Keratinocyte (primary cell): ENCODE measurements at regions not wholly inside any gene's neighbourhood (a gene's known extent, or its start where the extent isn't known, plus 50 kb on each side); places are given as distances from the start of the nearest gene placed in this dataset.

Experiments
- DNase-seq: peaks from one replicate; pipeline ENCODE4 v3.0.0-alpha.2; 2011; ENCODE audit warnings: low read depth, missing footprints, low spot score
- FAIRE-seq: peaks from 2 replicates; lab custom pipeline; 2011; peaks lifted over from hg19 to GRCh38; lab: Jason Lieb, UNC
- H2AFZ ChIP-seq: 2 replicates; pipeline ENCODE4 v1.6.0; 2012; ENCODE audit warnings: low read length, control low read depth, inconsistent platforms; ENCODE audit not compliant: control insufficient read depth
- H3K27ac ChIP-seq: 2 replicates; pipeline ENCODE4 v1.5.1; 2011; ENCODE audit warnings: low read length; ENCODE audit not compliant: control insufficient read depth, insufficient read depth
- H3K27me3 ChIP-seq: 3 replicates; pipeline ENCODE4 v1.6.0; 2011; ENCODE audit warnings: low read length; ENCODE audit not compliant: control insufficient read depth, insufficient read depth; ENCODE audit errors: extremely low read depth
- H3K36me3 ChIP-seq, 2 experiments: 2 replicates in 1 of 2; 3 replicates in 1 of 2; pipeline ENCODE4 v1.5.1; 2011; ENCODE audit warnings: low read length in 2 of 2, mild to moderate bottlenecking in 1 of 2; ENCODE audit not compliant: control insufficient read depth in 2 of 2, insufficient read depth in 2 of 2; ENCODE audit errors: extremely low read depth in 1 of 2
- H3K4me1 ChIP-seq: 3 replicates; pipeline ENCODE4 v1.5.1; 2011; ENCODE audit warnings: low read length; ENCODE audit not compliant: control insufficient read depth, insufficient read depth; ENCODE audit errors: extremely low read depth
- H3K4me2 ChIP-seq: 3 replicates; pipeline ENCODE4 v1.6.0; 2011; ENCODE audit warnings: low read depth, low read length; ENCODE audit not compliant: control insufficient read depth, insufficient read depth; ENCODE audit errors: extremely low read depth
- H3K4me3 ChIP-seq, 3 experiments: fragments of 200-600 bp in 1 of 3; sonication (generic) in 1 of 3; 2 replicates in 2 of 3; 3 replicates in 1 of 3; pipeline ENCODE4 v1.5.1; 2011 to 2016; ENCODE audit warnings: low read length in 3 of 3, mild to moderate bottlenecking in 3 of 3, control low read depth in 2 of 3, inconsistent platforms in 1 of 3, low read depth in 1 of 3, mixed read lengths in 1 of 3, mixed run types in 1 of 3, moderate library complexity in 1 of 3; ENCODE audit not compliant: control insufficient read depth in 2 of 3, insufficient read depth in 2 of 3; ENCODE audit errors: extremely low read depth in 1 of 3
- H3K79me2 ChIP-seq: 2 replicates; pipeline ENCODE4 v1.6.0; 2012; ENCODE audit warnings: low read length; ENCODE audit not compliant: control insufficient read depth, insufficient read depth
- H3K9ac ChIP-seq: 3 replicates; pipeline ENCODE4 v1.6.0; 2011; ENCODE audit warnings: low read length; ENCODE audit not compliant: control insufficient read depth, insufficient read depth; ENCODE audit errors: extremely low read depth
- H3K9me1 ChIP-seq: 3 replicates; pipeline ENCODE4 v1.6.0; 2011; ENCODE audit warnings: low read length; ENCODE audit not compliant: control insufficient read depth, insufficient read depth; ENCODE audit errors: extremely low read depth
- H3K9me3 ChIP-seq: 2 replicates; pipeline ENCODE4 v1.5.1; 2012; ENCODE audit warnings: low read depth, low read length; ENCODE audit not compliant: control insufficient read depth
- H4K20me1 ChIP-seq: 3 replicates; pipeline ENCODE4 v1.6.0; 2011; ENCODE audit warnings: low read length; ENCODE audit not compliant: control insufficient read depth, insufficient read depth; ENCODE audit errors: extremely low read depth
- CTCF ChIP-seq, 3 experiments: IDR thresholded peaks in 1 of 3; conservative IDR thresholded peaks in 1 of 3; optimal IDR thresholded peaks in 1 of 3; 2 replicates in 2 of 3; 3 replicates in 1 of 3; pipeline versions ENCODE3 to v1.5.1; 2011; ENCODE audit warnings: low read length in 3 of 3, mild to moderate bottlenecking in 3 of 3, moderate library complexity in 2 of 3, control low read depth in 1 of 3, inconsistent platforms in 1 of 3; ENCODE audit not compliant: insufficient read depth in 2 of 3; ENCODE audit errors: extremely low read depth in 1 of 3
- EZH2 ChIP-seq: IDR thresholded peaks from one replicate; pipeline ENCODE4 v1.6.1; 2012; ENCODE audit warnings: inconsistent platforms, mild to moderate bottlenecking, low read length, moderate library complexity
- dilution Hi-C: fragments of 300-500 bp; cut with MboI; formaldehyde crosslinking; loops from one replicate; pipeline ENCODE4 v1.7.0; 2020; ENCODE audit warnings: low sequenced_read_pairs; ENCODE audit not compliant: extremely low pct_ligation_motif_present

DNA sequence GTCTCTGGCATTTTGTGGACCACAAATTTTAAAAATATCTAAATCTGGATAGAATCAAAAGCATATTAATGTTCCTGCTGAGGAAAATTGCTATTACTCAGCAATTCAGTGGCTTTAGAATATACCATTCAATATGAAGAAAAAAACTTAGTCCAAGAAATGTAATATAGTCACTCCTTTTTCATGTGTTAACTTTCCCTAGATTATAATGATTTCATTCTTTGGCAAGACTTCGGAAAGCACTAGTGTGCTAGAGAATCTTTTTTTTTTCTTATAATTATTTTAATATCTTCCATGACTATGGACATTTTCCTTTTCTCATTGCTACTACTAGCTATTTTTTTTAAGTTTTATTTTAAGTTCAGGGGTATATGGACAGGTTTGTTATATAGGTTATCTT, 102.4 kb upstream of the FAM174A start:
- H3K36me3 ChIP-seq: no peaks in the 10 kb centered on the region
- H4K20me1 ChIP-seq: no peaks in the 10 kb centered on the region
- H3K9me1 ChIP-seq: no peaks in the 10 kb centered on the region
- FAIRE-seq (no peak), DNase-seq (no peak)
- H3K4me1 ChIP-seq: no peaks in the 10 kb centered on the region
- H3K9ac ChIP-seq: no peak overlapping the region
- H3K9me3 ChIP-seq: no peaks in the 10 kb centered on the region
- dilution Hi-C loops: no loop called here
- TF ChIP-seq CTCF (optimal IDR thresholded peaks at IDR 0.05 in 1 of 3, IDR thresholded peaks at IDR 0.05 in 1 of 3, conservative IDR thresholded peaks at IDR 0.05 in 1 of 3; ENCODE audit: extremely low read depth in 1 of 3, insufficient read depth in 2 of 3, low read length in 3 of 3): no peak
- no peak for TF ChIP-seq EZH2
- no peak overlapping the region for H2AFZ ChIP-seq
- no peaks in the 10 kb centered on the region for H3K27me3 ChIP-seq
- H3K27ac ChIP-seq: no peak overlapping the region
- no peak overlapping the region for H3K4me3 ChIP-seq
- no peak overlapping the region for H3K4me2 ChIP-seq
- H3K79me2 ChIP-seq: no peaks in the 10 kb centered on the region

GRCh38 chr5:100430268-100431195, 104.6 kb upstream of the FAM174A start:
- TF ChIP-seq CTCF (optimal IDR thresholded peaks at IDR 0.05 in 1 of 3, IDR thresholded peaks at IDR 0.05 in 1 of 3, conservative IDR thresholded peaks at IDR 0.05 in 1 of 3; ENCODE audit: extremely low read depth in 1 of 3, insufficient read depth in 2 of 3, low read length in 3 of 3): peak; percentile 86 to 97 (median 93)
- TF ChIP-seq EZH2: no peak
- no peaks in the 10 kb centered on the region for H4K20me1 ChIP-seq
- peaks cover under 1% of the 10 kb centered on the region for H3K9me3 ChIP-seq
- no peak for DNase-seq
- no peaks in the 10 kb centered on the region for H3K79me2 ChIP-seq
- no peaks in the 10 kb centered on the region for H3K27me3 ChIP-seq
- dilution Hi-C loops: no loop called here
- no peak overlapping the region for H2AFZ ChIP-seq
- H3K36me3 ChIP-seq: no peaks in the 10 kb centered on the region
- H3K4me1 ChIP-seq: no peaks in the 10 kb centered on the region
- peak; percentile 23 for FAIRE-seq
- no peak overlapping the region for H3K4me3 ChIP-seq
- H3K9me1 ChIP-seq: no peaks in the 10 kb centered on the region
- no peak overlapping the region for H3K4me2 ChIP-seq
- no peak overlapping the region for H3K27ac ChIP-seq
- H3K9ac ChIP-seq: no peak overlapping the region
